Activated naive CD4-positive, alpha-beta T cell treated with anti-CD3 and anti-CD28 coated beads, Interleukin-2, amount 50 U/mL, for 16 hours (primary cell): ENCODE measurements at regions not wholly inside any gene's neighbourhood (a gene's known extent, or its start where the extent isn't known, plus 50 kb on each side); places are given as distances from the start of the nearest gene placed in this dataset.
"Not testable (repeated sequence)": the region's sequence is repeated elsewhere in the genome, so short reads cannot be mapped to it uniquely, and the experiment has no call there.

Experiments used
- DNase-seq: peaks from one replicate; pipeline ENCODE4 v3.0.0-alpha.2; 2020

DNA sequence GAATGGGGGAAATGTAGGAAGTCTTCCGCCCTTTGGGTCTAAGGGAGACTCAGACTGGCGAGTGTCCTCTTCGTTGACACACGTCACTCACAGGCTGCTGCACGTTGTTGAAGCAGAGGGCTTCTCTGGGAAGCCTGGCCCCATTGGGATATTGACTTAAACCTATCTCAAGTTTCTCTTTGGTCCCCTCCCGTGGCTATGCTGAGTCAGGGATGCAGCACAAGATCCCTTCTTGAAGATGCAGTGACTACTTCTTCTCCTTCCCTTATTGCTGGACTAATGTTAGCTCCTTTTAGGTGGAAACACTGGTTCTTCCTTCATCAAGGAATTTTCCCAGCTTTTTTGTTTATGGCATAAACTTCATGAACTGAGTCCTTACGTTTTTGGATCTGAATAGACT, 89.8 kb upstream of the CCDC71L start:
- DNase-seq: no peak

DNA sequence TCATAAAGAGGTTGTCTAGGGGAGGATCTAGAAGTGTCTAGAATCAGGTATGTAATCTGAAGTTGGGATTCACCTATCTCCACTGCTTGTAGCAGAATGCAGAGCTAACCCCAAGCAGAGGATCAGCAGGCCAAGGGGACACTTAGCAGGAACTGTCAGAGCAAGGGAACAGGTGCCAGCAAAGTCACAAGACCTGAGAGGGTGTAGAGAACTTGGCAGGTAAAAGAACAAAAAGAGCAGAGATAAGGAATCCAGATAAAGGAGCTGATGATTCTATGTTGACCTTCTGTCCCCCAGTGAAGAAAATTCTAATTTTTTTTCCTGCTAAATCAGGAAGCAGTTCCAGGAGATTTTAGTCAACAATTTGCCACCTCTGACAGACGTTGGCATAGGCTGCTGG, 91.4 kb upstream of the CCDC71L start:
- no peak for DNase-seq

DNA sequence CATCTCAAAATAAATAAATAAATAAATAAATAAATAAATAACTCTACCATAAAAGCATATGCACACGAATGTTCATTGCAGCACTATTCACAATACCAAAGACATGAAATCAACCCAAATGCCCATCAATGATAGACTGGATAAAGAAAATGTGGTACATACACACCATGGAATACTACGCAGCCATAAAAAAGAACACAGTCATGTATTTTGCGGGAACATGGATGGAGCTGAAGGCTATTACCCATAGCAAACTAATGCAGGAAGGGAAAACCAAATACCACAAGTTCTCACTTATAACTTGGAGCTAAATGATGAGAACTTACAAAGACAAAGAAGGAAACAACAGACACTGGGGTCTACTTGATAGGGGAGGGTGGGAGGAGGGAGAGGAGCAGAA, 94.1 kb upstream of the CCDC71L start:
- DNase-seq: not testable (repeated sequence)

DNA sequence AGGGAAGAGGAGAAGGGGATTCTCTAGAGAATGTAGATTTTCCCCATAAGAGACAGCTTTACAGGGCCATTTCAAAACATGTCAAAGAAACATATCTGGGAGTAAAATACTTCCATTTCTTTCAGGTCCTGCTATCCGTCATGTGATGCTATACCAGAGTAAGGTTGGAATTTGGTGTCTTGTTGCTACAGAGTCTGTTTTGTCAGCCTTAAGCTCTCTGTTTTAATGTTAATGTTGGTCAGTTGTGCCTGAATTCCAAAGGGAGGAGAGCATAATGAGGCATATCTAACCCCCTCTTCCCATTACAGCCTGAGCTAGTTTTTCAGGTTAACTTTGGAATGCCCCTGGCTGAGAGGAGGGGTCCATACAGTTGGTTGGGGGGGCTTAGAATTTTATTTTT, 94.7 kb upstream of the CCDC71L start:
- no peak for DNase-seq

DNA sequence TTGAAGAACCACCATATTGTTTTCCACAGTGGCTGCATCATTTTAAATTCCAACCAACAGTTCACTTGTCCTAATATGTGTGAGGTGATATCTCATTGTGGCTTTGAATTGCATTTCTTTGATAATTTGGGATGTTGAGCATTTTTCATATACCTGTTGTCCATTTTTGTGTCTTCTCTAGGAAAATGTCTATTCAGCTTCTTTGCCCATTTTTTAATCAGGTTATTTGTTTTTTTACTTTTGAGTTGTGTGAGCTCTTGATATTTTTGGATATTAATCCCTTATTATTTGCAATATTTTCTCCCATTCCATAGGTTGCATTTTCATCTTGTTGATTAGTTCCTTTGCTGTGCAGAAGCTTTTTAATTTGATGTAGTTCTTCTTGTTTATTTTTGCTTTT, 95.1 kb upstream of the CCDC71L start:
- DNase-seq: no peak

DNA sequence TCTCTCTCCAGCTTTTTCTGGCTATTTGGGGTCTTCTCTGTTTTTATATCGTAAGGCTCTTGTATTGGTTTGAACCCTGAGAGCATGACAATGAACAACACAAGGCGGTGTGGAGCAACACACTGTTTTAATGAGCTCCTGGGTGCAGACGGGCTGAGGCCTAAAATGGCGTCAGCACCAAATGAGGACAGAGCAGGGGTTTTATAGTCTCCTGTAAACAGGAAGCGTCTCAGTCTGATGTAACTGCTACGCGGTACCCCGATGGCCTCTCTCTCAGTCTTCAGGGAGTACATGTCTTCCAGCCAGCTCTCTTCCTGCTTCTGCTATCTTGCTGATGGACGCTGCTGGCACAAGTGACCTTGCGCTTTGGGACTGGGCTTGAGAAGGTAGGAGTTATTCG, 95.9 kb upstream of the CCDC71L start:
- DNase-seq: no peak

DNA sequence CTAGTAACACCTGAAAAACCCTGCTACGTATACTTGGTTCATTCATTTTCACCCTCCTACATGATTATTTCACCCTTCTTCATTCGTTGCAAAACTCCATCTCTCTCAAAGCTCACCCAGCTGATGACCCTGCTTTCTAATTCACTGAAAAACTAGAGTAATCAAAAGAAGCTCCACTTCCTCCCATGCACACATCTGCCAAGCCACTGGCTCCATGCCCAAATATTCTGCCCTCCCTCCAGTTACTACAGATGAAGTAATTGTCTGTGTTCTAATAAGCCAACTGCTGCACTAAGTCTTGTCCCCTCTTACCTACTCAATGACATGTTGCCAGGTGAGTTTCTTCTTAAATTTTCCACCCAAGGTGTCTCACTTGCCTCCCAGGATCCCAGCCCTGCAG, 96.9 kb upstream of the CCDC71L start:
- DNase-seq: no peak

DNA sequence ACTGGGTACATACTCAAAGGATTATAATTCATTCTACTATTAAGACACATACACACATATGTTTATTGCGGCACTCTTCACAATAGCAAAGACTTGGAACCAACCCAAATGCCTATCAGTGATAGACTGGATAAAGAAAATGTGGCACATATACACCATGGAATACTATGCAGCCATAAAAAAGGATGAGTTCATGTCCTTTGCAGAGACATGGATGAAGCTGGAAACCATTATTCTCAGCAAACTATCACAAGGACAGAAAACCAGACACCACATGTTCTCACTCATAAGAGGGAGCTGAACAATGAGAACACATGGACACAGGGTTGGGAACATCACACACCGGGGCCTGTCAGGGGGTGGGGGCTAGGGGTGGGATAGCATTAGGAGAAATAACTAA, 101.9 kb upstream of the CCDC71L start:
- not testable (repeated sequence) for DNase-seq

DNA sequence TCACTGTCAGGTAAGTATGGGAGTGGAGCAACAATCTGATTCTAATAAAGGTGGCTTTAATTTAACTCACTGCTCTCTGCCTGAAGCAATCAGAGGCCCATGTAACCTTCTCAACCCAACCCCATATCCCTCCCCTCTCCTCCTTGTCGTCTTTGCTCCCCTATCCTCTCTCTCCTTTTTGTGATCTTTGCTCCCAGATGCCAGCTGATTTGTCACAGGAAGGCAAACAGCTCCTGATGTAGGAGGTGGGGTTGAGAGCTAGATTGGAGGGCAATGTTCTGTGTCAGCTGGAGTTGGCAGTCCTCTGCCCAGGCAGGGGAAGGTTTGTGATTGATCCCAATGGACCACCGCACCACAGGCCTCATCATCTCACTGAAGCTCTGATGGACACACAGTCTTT, 101.4 kb upstream of the PIK3CG start:
- DNase-seq: no peak

DNA sequence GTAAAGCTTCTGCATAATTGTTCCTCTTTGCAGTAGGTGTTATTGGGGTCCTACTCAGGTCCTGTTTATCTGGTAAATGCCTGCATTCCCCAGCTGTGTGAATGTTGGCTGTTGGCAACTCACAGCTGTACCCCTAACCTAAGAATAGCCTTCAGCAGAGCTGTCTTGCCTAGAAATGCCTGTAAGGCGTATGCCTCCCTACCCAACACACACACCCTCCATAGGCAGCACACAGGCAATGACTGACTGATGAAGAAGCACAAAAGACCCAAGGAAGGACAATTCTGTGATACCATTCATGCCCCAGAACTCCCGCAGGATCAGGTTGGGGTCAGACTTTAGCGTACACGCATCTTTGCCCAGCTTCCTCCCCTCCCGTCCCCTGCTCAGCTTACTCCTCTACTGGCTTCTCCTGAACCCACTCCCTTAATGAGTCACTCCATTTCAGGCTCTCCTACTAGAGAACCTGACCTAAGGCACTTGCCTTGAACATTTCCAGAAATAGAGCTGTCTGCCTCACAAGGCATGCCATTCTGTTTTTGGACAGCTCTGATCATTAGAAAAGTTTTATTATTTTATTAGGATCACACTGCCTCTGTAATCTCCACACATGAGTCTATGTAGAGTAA, 99.2 kb upstream of the PIK3CG start:
- DNase-seq: no peak

DNA sequence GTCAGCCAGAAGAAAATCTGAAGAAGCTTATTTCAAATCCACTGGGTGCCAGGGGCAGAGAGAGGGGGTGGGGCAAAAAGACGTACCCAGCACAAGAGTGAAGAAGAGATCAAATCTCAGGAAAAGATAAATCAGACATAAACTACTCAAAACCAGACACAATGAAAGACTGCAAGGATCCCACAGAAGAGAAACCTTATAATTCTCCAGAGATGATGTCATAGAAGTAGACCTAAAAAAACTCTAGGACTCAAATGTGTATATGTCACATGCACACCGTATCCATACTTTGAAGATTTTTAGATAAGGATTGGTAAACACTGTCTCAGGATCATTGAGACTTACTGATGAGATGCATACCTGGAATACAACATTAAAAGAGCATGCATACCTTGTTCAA, 98.5 kb upstream of the PIK3CG start:
- DNase-seq: no peak

DNA sequence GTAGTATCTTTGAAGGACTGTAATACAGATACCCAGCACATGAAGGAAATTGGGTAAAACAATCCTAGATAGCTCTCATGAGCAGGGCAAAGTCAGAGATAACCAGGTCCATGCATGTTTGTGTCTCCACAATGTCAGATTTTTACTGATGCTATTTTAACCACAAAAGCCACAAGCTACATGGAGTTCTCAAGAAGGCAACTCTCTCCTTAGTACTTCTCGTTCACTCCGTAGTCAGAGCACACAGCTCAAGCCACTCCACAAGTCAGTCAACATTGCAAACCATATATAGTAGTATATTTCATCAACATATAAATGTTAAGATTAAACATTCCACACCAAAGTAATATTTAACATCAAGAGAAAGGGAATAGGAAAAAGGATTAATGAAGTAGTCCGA, 98.0 kb upstream of the PIK3CG start:
- no peak for DNase-seq

DNA sequence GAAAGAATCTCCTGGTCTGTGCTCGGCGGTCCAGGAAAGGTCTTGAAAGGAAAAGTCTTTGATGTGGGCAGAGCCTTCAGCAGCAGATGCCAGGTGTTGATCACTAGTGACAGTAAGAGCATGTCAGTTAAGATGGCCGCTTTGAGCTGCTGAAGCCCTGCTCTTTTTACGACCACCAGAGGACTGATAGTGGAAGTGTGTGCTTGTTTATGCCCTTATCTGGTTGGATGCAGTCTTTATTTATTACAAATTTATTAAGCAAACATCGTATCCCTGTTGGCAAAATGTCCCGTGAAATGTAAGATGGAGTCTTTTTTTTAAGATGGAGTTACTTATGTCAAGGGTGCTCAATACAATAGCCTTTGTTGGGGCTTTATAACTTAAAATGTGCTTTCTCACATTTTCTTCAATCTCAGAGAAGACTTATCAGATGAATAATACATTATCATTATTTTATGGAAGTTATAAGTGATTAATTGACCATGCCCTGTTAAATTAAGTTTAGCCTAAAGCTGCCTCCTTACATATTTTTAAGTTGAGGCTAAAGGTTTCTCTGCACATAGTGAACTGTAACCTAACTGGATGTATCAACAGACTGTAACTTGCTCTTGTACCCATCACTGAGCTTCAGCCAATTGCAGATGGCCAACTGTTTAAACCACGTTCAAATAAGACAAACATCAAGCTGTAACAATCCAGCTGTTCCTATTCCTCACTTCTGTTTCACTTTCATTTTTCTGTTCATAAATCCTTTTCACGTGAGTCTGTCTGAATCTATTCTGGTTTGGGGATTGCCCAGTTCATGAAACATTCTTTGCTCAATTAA, 97.4 kb upstream of the PIK3CG start:
- DNase-seq: no peak

DNA sequence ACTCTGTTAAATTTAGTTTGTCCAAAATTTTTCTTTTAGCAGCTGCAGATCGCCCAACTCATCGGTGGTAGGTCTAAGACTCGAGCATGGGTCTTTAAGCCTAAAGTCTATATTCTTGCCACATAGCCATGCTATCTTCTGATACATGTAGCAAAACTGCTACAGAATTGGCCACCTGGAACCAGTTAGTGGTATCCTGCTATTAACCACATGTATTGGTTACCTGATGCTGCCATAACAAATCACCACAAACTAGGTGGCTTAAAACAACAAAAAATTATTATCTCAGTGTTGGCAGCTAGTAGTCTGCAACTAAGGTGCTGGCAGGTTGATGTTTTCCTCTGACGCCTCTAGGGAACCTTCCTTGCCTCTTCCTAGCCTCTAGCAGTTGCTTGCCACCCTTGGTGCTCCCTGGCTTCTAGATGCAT, 96.7 kb upstream of the PIK3CG start:
- DNase-seq: no peak

DNA sequence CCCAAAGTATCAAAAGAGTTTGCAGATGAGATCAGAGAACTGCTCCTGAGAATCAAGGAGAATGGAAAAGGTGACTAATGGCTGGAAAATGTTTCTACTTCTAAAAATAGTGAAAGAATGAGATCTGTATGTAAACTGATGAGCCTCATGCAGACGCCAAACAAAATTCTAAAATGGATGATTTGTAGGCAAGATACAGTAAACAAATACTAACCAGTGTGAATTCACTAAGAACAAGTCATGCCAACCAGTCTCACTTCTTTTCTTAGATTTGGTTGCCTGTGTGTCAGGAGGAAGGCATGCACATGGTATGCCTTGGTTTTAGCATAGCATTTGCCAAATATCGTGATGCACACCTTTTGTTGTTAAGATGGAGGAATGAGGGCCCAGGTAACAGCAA, 94.9 kb upstream of the PIK3CG start:
- no peak for DNase-seq

DNA sequence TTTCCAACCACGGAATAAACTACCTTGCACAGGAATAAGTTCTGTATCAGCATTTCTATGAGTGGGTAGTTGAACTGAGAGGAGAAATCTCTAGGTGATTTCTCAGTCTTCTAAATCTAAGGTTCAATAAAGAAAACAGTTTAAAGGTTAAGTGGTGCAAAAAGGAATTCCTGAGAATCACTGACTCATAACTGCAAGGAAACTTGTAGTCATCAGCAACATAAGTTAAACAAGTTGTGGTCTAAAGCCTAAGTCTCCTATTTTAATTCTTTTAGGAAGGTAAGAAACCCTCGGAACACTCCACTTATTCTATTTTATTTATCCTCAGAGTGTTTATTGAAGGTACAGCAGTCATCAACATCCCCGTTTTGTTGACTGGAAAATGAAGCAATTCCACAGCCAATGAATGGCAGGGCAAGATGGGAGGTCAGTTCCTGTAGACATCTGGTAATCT, 92.4 kb upstream of the PIK3CG start:
- no peak for DNase-seq

DNA sequence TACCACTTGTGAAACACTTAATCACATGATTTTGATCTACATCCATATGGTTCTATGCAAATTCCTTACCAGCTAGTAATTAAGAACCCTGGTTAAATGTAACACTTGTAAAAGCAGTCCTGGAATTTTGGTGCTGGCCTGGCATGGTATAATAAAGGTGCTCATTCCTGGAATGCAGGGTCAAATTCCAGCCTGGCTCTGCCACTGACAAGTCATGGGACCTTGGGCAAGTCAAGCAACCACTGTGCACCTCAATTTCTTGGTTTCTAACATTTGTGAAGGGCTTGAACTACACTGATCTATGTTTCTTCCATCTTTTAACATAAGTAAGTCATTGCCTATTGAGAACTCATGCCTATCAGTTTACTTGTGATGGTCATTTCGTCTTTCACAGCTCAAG, 91.9 kb upstream of the PIK3CG start:
- no peak for DNase-seq

DNA sequence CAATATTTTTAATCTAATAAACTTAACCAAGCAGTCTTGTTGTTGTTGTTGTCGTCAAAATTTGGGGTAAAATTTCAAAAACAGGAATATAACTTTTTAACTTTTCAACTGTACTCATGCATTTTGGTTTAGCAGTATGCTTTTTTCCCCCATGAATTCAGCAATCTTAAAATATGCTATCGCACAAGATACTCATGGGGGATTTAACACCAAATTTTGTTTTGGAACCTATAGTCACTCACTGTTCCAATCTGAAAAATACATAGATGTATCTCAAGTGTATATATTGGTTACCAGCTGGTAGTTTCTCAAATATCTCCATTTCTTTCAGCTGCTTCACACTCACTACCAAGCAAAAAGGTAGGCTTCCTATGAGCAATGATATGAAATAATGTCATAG, 91.4 kb upstream of the PIK3CG start:
- DNase-seq: no peak

DNA sequence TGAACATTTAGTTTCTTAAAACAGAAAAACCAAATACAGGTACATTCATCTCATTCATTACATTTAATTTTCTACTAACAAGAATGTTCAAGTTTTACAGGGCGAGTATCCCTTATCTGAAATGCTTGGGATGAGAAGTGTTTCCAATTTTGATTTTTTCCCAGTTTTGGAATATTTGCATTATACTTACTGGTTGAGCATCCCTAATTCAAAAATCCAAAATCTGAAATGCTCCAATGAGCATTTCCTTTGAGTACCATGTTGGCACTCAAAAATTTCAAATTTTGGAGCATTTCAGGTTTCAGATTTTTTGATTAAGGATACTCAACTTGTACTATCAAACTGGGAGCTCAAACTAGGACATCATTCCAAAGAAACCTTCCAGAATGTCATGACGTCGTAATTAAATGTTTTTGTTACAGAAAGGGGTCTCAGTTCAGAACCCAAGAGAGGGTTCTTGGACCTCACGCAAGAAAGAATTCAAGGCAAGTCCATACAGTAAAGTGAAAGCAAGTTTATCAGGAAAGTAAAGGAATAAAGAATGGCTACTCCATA, 90.8 kb upstream of the PIK3CG start:
- no peak for DNase-seq

DNA sequence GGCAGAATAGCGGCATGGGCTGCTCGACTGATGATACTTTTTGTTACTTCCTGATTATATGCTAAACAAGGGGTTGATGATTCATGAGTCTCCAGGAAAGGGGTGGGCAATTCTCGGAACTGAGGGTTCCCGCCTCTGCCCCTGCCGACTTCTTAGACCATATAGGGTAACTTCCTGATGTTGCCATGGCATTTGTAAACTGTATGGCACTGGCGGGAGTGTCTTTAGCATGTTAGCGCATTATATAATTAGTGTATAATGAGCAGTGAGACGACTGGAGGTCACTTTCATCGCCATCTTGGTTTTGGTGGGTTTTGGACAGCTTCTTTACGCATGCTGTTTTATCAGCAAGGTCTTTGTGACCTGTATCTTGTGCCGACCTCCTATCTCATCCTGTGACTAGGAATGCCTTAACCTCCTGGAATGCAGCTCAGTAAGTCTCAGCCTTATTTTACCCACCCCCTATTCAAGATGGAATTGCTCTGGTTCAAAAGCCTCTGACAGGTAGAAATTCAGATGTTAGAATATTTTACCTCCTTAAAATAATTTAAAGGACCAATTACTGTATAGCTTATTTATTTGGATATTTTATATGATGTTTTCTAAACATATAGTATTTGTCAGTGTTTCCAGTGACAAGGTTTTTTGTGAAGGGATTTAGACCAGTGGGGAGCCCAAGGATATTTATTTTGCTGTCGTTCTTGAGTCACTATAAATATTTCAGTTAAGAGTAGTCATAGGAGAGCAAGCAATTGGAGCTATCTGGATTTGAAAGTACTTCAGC, 90.1 kb upstream of the PIK3CG start:
- DNase-seq: peak; percentile 16

DNA sequence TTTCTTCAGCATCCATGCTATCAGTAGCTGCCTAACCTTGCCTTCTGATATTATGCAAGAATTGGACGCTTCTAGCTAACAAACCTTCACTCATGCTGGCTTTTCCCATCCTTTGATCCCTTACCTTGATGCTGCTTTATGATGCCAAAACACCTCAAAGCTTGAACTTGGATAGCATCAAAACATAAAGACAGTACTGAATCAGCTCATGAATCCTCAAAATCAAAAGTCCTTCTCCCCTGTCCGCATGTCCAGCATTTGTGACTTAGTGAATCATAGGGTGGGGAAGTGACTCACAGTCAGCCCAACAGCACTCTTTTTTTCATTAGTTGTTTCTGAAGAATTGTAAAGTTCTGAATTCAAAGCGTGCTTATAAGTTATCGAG, 89.5 kb upstream of the PIK3CG start:
- no peak for DNase-seq

DNA sequence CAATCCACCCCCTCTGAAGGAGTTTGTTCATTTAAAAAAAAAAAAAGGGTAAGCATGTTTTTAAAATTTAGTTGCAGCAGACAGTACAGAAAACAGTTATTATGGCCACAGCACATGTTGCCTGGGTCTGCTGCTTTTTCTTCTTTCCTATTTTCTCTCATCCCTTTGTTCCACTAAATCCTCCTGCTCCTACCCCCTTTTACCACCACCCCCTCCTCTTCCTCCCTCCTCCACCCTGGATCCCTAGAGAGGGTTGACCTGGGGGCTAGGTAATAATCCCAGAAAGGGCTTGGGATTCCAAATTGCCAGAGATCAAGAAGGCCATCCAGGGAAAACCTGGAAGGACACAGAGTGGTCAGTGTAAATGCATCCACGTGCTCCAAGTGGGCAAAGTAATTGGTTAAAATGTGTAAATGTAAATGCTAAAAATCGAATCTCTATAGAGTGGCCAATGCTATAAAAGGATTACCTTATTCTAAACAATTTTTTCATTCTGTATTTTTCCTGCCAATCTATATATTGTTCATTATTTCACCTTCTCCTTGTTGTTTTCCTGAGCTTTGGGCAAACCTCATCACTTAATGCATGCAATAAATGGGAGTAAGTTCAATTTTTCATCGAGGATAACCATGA, 89.0 kb upstream of the PIK3CG start:
- DNase-seq: no peak
